GM21576 (cell line): ENCODE measurements at regions not wholly inside any gene's neighbourhood (a gene's known extent, or its start where the extent isn't known, plus 50 kb on each side); places are given as distances from the start of the nearest gene placed in this dataset.
"Not testable (repeated sequence)": the region's sequence is repeated elsewhere in the genome, so short reads cannot be mapped to it uniquely, and the experiment has no call there.

Source experiments
- ATAC-seq: cut with Tn5 transposase; IDR thresholded peaks from one replicate; pipeline ENCODE4 v1.9.1; 2021; ENCODE audit warnings: mild to moderate bottlenecking, moderate library complexity; ENCODE audit not compliant: unreplicated experiment

DNA sequence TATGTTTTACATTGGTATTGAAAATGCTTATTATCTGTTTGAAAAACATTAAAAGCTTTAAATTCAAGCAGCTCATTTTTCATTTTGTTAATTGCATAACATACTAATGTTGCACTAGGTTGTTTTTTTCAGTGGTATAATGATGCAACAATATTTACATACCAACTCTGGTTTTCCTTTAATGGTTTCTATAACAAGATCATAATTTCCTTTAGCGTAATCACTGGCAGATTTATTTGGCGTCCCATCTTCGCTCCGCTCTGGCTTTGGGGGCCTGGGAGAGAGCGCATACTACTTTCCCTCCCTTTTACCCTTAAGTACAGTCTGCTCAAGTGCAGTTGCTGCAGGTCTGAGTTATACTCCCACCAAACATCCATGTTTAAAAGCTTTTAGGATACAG is 574.1 kb downstream of the PRKD1 start:
- ATAC-seq: no peak

DNA sequence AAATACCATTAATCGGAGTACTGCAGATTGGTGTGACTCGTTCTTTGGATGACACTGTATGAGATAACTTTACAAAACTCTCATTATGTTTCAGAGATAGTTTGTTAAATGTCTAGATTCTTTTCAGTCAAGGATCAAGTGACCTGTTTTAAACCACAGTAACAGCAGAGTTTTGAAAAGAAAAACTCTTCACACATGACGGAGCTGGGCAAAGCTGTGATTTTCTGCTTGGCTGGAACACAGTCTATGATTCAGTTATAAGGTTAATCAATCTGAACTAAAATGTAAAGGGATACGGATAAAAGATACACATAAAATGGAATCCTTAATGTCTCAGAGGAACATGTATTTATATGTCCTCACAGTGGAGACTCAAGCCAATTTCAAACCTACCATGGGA is 573.2 kb downstream of the PRKD1 start:
- no peak for ATAC-seq

DNA sequence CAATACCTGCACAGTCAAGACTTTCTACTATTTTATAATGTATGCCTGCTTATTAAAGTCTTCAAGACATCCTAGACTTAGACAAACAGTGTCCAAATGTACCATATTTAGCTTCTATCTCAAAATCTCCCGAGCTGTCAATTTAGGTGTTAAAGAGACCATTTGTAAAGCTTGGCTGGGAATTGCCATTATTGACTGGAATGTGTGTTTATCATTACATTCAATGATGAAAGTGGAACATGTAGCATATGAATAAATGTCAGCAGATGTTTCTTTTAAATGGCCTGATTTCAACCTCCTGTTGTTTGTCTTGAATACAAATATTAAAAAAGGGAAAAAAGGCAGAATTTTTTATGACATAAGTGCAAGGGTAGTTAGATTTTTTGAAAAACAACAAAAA is 572.3 kb downstream of the PRKD1 start:
- no peak for ATAC-seq

DNA sequence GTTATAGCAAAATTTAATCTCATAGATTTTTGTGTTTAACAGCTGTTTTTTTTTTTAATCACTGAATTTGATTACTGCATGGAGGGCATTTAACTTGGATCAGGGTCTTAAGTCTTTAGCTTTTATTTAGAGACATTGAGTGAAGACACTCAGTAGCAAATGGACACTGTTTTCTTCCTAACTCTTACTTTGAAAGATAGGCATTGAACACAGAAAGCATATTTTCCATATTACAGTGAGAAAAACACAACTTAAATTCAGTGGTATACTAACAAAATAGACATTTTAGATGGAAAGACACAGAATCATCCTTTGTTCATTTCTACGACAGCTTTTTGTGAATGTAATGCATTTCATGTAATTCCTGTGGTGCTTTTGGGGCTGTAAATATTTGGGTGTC is 571.8 kb downstream of the PRKD1 start:
- ATAC-seq: no peak

DNA sequence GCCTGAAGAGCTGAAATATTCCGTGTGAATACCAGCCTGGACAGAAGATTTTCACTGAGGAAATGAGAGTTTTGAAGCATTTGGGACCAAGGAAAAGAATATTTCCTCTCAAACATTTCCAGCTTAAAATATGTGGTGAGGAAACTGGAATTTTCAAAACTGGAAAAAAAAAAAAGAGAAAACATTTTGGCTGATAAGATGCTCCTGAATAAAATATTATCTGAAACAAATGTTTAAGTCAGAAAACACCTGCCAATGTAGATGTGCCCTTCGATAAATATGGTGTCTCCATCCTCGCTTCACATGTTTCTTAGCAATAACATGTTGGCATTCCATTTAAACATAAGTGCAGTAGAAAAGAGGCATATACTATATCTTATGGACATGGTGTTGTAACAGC is 567.0 kb downstream of the PRKD1 start:
- no peak for ATAC-seq

DNA sequence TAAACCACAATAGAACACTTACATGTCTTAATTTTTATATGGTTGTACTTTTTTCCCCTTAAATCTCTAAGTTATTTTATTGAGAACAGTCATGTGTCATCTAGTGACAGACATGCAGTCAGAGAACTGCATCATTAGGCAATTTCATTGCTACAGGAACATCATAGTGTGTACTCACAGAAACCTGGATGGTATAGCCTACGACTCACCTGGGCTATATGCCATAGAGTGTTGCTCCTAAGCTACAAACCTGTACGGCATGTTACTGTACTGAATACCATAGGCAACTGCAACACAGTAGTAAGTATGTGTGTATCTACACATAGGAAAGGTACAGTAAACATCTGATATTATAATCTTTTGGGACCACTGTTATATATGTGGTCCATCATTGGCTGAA is 557.6 kb downstream of the PRKD1 start:
- no peak for ATAC-seq

DNA sequence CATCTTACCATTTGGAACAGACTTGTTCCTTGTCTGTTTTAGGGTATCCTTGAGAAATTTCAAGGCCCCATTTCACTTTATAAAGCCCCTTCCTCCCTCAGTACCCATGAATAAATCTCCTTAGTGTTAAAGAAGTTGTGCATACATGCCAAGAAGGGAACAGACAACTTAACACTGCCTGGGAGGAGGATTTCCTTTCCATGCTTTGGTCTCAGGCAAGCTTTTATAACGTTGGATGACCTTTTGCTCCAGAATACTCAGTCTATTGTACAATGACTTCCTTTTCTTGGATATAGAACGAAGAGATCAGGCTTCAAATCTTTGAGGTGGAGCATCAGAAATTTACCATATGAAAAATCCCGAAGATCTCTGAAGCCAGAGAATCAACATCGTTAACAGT is 551.4 kb downstream of the PRKD1 start:
- ATAC-seq: no peak

DNA sequence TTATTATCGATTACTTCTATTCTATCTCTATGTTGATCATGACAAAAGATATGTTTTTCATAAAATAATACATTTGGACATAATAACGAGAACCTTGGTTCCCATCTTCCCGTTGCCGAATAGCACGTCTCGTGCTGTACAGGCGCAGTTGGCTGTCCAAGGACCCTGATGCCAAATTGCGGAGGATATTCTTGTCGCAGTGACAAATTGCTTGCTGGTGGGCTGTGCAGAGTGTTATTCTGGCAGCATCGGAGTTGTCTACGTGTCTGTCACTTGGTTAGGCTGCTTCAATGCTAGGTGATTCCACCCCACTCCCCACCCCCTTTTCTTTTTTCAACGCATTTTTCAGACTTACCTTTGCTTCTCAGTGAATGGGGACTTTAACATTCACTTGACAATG is 546.8 kb downstream of the PRKD1 start:
- no peak for ATAC-seq

DNA sequence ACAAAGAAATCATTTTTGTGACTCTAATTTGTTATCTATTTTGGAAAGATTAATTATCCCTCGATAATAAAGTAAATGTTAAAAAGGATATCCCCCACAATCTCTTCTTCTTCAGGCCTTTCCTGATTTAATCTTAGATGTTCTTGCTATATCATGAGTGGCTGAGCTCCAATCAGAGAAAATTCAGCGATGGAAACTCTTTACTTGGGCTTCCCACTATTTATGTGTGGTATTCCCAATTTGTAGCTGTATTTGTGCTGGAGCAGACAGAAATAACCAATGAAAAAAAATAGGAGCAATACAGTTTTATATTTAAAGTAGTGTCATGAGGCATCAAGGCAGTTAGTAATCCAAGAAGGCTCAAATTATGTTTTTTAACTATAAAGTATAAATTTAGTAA is 539.1 kb downstream of the PRKD1 start:
- no peak for ATAC-seq

DNA sequence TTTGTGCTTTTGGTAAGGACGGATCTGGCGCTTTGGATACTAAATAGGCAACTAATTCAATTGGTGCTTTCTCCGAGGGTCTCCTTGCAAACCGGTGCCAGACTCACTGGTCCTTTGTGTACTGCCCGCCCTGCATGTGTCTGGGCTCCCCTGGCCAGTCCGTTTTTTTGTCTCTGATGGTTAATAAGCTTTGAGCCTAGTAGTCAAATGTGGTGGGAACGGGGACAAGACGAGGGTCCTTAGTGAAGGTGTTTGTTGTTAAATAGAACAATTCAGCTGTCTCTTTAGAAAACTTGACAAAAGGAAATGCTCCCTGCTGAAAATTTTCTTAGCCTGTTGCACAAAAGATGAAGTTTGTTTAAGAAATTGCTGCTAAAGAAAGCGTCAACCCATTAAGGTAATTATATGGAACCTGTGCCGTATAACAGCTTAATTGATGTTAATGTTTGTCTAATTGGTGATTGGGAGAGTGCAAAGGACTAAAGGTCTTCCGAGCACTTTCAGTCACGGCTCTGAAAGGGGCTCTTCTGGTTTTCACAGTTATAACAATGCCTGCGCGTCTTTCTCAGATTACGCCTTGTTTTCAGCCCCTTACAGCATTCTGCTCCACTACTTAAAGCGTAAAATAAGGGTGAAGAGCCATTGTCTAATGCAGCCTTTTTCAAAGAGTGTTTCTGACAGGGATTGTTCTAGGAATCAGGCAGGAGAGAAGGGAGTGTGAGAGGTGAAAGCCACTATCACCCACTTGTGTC is 537.4 kb downstream of the PRKD1 start:
- no peak for ATAC-seq

DNA sequence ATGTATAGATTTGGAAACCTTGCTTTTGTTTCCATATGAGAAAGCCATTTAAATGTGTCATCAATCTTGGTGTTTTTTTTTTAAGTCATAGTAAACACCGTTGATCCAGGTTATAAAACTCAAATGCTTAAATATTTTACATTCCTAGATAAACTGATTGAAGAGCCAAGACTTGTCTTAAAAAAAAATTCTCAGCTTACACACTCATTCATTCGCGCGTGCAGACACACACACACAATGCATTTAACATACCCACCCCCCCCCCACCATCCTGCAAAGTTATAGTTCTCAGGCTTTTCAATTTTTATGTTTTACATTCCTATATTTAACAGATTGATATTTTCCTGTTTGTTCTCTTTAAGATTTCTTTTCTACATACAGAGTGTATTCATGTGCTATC is 536.4 kb downstream of the PRKD1 start:
- ATAC-seq: no peak

DNA sequence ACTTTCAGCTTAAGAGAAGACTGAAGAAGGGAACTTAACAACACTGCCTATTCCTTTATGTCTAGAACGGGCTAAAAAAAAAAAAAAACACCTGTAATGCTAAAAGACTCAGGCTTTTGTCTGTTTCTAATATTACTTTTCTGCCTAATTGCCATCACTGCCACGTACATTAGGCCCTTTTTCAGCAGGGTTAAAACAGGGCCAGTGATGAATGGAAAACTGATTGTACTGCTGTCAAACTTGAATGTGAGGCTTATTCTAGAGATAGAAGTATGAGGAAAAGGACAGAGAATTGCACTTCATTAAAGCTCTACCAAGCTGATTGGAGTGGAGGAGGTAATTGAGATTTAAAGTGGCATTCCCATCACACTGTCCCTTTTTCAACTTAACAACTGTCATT is 535.8 kb downstream of the PRKD1 start:
- ATAC-seq: no peak

DNA sequence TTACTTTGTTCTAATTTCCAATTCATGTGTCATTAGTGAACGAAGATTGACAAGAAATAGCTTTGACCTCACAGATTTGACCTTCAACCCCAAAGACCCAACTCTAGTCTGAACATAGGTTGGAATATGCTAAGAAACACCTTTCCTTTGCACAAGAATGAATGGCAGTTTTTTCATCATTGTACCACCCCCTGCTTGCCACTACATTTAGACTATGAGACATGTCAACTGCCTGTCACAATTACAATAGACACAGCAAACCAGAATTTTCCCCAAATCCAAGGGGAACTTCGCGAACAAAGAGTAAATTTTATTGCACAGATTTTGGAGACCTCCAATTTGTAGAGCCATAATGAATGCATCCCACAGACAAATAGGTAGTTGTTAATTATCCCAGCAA is 535.4 kb downstream of the PRKD1 start:
- no peak for ATAC-seq

DNA sequence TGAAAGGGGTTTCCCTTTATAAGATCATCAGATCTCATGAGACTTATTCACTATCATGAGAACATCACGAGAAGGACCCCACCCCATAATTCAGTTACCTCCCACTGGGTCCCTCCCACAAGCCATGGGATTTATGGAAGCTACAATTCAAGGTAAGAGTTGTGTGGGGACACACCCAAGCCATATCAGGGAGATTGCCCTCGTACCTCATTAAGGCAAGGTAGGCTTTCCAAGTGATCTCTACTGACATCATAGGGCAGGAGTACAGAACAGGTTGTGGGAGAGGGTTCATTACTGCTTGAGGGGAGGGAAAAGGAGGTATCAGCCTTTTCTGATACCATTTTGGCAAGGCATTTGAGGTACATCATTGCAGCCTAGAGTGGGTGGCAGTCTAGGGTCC is 524.6 kb downstream of the PRKD1 start:
- ATAC-seq: no peak

DNA sequence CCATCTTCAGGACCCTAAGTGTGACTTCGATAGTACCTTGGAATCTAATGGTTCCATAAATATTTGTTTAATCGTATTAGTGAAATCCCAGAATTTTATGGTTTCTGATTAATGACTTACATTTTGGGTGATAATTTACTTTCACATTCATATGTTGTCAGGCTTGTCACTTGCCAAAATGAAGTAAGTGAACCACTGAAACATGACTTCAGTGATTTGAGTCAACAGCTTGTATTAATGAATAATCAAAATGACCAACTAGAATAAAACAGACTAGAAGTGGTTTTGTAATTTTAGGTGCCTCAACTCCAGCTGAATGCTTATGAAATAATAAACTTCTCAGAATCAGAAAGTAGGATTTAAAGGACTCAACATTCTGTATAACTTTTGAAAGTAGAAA is 517.1 kb downstream of the PRKD1 start:
- no peak for ATAC-seq

DNA sequence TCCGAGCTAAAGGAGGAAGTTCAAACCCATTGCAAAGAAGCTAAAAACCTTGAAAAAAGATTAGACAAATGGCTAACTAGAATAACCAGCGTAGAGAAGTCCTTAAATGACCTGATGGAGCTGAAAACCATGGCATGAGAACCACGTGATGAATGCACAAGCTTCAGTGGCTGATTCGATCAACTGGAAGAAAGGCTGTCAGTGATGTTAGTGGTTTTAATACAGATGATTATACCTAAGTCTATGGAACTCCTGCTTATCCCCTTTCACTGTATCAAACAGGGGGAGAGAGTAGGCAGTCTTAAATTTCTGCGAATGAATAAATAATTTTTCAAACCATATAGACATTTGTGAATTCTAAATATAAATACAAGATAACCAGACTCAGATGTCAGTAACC is 512.7 kb downstream of the PRKD1 start:
- not testable (repeated sequence) for ATAC-seq

DNA sequence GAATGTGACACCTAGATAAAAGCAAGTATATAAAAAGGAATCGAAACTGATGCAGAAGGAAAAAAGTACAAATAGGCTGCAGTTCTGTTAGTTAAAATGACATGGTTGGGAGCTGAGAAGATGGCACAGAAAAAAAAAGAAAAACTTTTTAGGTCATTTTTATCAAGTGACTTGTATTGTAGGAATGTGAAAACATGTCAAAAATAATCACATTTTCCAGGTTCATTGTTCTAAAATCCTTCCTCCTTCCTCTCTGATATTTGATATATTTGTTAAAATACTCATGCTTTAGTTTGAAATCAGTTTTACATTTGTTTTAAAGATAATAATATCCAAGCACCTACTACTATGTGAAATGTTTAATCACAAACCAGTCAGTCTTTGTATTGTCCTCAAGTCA is 507.9 kb downstream of the PRKD1 start:
- ATAC-seq: no peak

DNA sequence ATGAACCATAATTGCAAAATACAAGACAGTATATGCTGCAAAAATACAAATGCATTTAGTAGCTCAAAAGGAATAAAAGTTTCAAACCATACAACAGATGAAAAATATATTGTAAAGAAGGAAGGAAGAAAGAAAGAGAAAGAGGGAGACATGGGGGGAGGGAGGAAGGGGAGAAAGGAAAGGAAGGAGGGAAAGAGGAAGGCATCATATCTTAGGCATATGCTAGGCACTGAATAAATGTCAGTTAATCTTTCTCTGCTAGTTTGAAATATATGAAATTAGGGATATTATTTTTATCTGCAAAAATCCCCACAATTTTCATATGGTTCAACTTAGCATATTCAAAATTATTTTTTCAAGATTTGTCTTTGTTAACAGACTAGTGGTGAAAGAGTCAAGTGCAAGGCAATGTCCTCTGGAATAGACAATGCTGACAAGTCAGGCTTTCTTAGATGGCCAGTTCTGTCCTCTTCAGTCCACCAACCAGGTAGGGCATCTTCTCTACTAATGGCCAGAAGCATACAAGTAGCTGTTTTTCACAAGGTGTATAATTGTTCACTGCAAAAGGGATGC is 506.4 kb downstream of the PRKD1 start:
- no peak for ATAC-seq

DNA sequence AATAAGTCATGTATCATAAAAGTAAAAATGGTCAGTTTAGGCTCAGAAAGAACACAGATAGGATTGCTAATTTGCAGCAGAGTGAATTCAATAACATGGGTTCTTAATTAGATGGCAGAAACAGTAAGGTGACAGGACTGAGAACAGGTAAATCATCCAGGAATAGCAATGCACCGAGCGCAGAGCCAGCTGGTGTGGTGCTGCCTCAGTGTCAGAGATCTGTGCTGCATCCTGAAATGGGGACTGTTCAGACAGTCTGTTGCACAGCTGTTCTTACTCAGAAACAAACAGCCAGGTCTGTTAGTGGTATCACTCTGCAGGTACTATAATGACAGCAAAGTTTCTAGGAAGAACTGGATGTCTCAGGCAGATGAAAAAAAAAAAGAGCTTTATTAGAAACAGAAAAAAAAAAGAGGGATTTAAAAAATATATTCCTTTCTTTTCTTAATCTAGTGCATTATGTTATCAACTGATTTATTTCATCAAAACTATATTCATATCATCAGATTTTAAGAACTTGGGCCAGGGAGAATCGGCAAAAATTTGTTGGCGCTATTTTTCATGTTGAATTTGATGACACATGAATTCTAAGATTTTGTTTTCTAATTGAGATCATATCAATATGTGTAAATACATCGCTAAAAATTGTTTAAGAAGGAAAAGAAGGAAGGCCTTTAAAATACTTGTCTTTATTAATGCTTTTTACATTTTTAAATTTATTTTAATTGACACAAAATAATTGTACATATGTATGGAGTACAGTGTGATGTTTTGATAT is 501.8 kb downstream of the PRKD1 start:
- no peak for ATAC-seq

DNA sequence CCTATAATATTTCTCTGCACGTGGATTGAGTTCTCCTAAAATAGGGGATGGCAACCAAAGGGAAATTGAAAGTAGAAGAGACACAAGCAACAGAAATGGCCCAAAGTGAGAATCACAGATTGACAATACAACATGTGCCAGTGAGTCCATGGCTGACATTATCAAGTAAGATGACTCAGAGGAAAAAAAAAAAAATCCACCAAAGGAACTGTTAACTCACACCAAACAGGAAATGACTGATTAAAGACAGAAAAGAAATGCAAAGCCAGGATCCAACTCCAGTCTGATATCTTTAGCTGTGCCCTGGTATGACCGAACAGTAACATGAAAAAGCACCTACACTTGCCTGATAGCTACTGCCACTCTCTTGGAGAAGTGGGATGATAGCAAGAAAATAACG is 485.0 kb downstream of the PRKD1 start:
- no peak for ATAC-seq

DNA sequence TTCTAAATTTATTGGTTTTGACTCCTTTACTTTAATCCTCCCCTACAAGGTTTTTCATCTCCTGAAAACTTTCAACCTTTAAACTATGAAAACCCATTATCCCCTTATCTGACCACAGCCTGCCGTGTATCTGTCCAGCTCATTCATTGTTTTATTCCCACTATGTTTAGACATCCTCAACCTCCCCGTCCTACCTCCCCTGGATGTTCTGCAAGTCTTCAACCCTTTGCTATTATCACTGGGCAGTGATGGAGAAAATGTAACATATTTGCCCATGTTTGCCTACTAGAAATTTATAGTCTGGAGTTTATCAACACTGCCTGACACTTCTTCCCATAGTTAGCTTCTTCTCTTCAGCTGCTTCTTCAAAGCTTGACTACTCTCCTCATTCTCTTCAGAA is 483.4 kb downstream of the PRKD1 start:
- ATAC-seq: no peak

DNA sequence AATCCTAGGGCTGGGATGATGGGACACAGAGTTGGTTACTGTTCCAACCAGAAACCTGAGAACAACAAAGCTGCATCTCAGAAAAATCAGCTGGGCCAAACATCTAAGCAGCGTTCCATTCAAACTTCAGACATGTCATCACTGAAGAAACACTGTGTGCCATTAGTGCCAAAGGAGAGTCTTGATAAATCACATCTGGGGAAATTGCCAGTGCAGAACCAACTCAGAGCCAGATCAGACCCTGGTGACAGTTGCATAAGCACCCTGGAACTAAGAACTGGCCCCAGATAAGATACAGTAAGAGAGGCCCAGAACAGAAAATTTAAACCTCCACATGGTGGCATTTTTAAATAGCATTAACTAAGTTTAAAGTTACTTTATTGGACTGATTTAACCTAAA is 482.8 kb downstream of the PRKD1 start:
- ATAC-seq: no peak
